SU-DHL-6 (cell line): ENCODE measurements at regions not wholly inside any gene's neighbourhood (a gene's known extent, or its start where the extent isn't known, plus 50 kb on each side); places are given as distances from the start of the nearest gene placed in this dataset.
"Not testable (repeated sequence)": the region's sequence is repeated elsewhere in the genome, so short reads cannot be mapped to it uniquely, and the experiment has no call there.

ENCODE experiments used
- CTCF ChIP-seq: fragments of 200-600 bp; sonication (generic); IDR thresholded peaks from one replicate; pipeline ENCODE4 v1.5.1; 2017; ENCODE audit warnings: antibody characterized with exemption, mild to moderate bottlenecking, low read length, moderate library complexity; ENCODE audit not compliant: insufficient read depth, poor library complexity, severe bottlenecking
- EZH2phosphoT487 ChIP-seq: fragments of 200-600 bp; sonication (generic), shearing (Covaris generic); conservative IDR thresholded peaks from 2 replicates; pipeline ENCODE4 v1.6.1; 2018; ENCODE audit warnings: mild to moderate bottlenecking, antibody characterized with exemption, low read length, moderate library complexity, mixed read lengths

- not testable (repeated sequence) for TF ChIP-seq CTCF, EZH2phosphoT487
Measured at GRCh38 chr1:157446356-157446755, 106.0 kb downstream of the FCRL5 start.
